ENCODE measurements at regions not wholly inside any gene's neighbourhood (a gene's known extent, or its start where the extent isn't known, plus 50 kb on each side); places are given as distances from the start of the nearest gene placed in this dataset.

DNA sequence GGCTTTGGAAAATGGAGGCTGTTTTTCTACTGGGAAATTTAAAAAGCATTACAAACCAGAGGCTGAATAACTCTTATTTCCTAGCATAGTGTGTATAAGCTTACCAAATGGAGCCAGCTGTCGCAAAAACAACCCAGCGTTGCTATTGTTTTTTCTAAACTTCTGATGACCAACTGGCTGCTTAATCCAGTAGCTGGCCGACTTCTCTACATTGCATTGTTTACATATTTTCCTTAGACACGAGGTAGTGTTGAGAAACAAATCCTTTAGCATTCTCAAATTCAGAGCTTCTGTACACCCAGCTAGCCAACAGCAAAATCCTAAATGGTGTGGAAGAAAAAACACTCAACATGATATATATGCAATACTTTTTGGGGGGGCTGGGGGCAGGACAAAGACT lies 161.0 kb upstream of the ADAMTS9 start:
- H3K27ac Mint-ChIP-seq (ENCODE audit: unreplicated experiment): no peak overlapping the region
- no peaks in the 10 kb centered on the region for H3K9me3 Mint-ChIP-seq (ENCODE audit: unreplicated experiment)
- H3K4me1 Mint-ChIP-seq (ENCODE audit: unreplicated experiment): no peaks in the 10 kb centered on the region
- H3K4me3 Mint-ChIP-seq (ENCODE audit: unreplicated experiment): no peak overlapping the region
- TF ChIP-seq, protein P1, sequence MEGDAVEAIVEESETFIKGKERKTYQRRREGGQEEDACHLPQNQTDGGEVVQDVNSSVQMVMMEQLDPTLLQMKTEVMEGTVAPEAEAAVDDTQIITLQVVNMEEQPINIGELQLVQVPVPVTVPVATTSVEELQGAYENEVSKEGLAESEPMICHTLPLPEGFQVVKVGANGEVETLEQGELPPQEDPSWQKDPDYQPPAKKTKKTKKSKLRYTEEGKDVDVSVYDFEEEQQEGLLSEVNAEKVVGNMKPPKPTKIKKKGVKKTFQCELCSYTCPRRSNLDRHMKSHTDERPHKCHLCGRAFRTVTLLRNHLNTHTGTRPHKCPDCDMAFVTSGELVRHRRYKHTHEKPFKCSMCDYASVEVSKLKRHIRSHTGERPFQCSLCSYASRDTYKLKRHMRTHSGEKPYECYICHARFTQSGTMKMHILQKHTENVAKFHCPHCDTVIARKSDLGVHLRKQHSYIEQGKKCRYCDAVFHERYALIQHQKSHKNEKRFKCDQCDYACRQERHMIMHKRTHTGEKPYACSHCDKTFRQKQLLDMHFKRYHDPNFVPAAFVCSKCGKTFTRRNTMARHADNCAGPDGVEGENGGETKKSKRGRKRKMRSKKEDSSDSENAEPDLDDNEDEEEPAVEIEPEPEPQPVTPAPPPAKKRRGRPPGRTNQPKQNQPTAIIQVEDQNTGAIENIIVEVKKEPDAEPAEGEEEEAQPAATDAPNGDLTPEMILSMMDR (IDR thresholded peaks at IDR 0.05; ENCODE audit: unreplicated experiment): no peak
- no peaks in the 10 kb centered on the region for H3K36me3 Mint-ChIP-seq (ENCODE audit: low read depth, unreplicated experiment)
- DNase-seq (ENCODE audit: low spot score): no peak
- peaks cover 3% of the 10 kb centered on the region for H3K27me3 Mint-ChIP-seq (ENCODE audit: unreplicated experiment)

DNA sequence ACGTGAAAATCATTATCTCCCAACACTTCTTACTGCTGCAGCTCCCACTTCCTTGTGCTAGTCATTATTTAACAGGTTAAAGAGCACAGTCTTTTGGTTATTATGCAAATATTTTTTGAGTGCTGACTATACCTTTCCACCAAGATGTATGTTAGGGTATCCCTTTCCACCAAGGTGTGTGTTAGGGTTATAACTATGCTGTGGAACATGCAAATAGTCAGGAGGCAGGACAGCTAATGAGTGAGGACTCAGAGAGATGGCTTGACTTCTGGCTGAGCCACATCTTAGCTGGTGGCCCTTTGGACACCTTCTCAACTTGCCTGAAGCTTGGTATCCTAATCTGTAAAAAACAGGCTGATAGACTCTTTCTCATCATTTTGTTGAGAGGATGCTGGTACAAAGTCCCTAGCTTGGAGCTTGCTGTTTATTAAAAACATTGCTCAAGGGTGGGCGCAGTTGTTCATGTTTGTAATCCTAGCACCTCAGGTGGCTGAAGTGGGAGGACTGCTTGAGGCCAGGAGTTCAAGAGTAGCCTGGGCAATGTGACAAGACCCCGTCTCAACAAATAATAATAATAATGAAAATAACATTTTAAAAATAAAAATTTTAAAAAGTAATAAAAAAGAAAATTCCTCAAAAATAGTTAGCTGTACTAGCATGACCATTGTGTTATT lies 160.5 kb upstream of the ADAMTS9 start:
- H3K27ac Mint-ChIP-seq (ENCODE audit: unreplicated experiment): no peak overlapping the region
- no peak overlapping the region for H3K4me3 Mint-ChIP-seq (ENCODE audit: unreplicated experiment)
- DNase-seq (ENCODE audit: low spot score): no peak
- TF ChIP-seq, protein P1 (IDR thresholded peaks at IDR 0.05; ENCODE audit: unreplicated experiment): no peak
- peaks cover 3% of the 10 kb centered on the region for H3K27me3 Mint-ChIP-seq (ENCODE audit: unreplicated experiment)
- no peaks in the 10 kb centered on the region for H3K9me3 Mint-ChIP-seq (ENCODE audit: unreplicated experiment)
- no peaks in the 10 kb centered on the region for H3K36me3 Mint-ChIP-seq (ENCODE audit: low read depth, unreplicated experiment)
- H3K4me1 Mint-ChIP-seq (ENCODE audit: unreplicated experiment): no peaks in the 10 kb centered on the region

GRCh38 chr3:64844558-64844957 lies 156.8 kb upstream of the ADAMTS9 start:
- DNase-seq (ENCODE audit: low spot score): no peak
- TF ChIP-seq, protein P1 (IDR thresholded peaks at IDR 0.05; ENCODE audit: unreplicated experiment): no peak
- no peaks in the 10 kb centered on the region for H3K4me1 Mint-ChIP-seq (ENCODE audit: unreplicated experiment)
- no peak overlapping the region for H3K27ac Mint-ChIP-seq (ENCODE audit: unreplicated experiment)
- H3K36me3 Mint-ChIP-seq (ENCODE audit: low read depth, unreplicated experiment): no peaks in the 10 kb centered on the region
- H3K9me3 Mint-ChIP-seq (ENCODE audit: unreplicated experiment): no peaks in the 10 kb centered on the region
- H3K4me3 Mint-ChIP-seq (ENCODE audit: unreplicated experiment): no peak overlapping the region
- peaks cover 3% of the 10 kb centered on the region for H3K27me3 Mint-ChIP-seq (ENCODE audit: unreplicated experiment)

DNA sequence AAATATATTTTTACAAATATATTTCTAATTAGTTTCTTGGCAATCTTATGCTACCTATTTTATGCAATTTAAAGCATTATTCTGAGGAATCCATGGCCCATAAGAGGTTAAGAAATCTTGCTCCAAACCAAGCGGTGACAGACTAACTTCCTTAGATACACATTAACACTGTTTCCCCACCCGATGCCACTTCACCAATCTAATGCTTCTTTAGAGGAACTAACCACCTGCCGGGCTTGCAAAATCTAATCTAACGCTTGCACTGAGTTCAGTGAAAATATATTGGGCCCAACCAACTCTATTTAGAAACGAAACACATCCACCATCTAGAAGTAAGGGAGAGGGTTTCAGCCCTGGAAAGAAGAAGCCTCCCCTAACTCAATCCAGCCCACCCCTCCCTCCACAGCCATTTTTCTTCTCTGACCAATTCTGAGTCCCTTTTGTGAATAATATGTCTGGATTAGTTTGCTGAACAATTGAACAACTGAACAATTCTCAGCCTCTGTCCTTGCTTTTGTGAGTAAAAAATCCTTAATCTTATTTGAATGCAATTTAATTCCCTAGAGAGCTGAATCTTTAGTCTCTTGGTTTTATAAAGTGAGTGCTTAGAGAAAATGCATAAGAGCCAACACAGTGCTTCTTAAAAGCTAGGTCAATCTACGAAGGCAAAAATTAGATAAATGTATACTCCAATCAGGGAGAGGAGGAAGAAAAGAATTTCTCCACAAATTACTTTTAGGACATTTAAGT lies 150.4 kb upstream of the ADAMTS9 start:
- H3K27me3 Mint-ChIP-seq (ENCODE audit: unreplicated experiment): no peaks in the 10 kb centered on the region
- H3K27ac Mint-ChIP-seq (ENCODE audit: unreplicated experiment): no peak overlapping the region
- no peak overlapping the region for H3K4me3 Mint-ChIP-seq (ENCODE audit: unreplicated experiment)
- DNase-seq (ENCODE audit: low spot score): no peak
- no peaks in the 10 kb centered on the region for H3K9me3 Mint-ChIP-seq (ENCODE audit: unreplicated experiment)
- peaks cover 2% of the 10 kb centered on the region for H3K4me1 Mint-ChIP-seq (ENCODE audit: unreplicated experiment)
- TF ChIP-seq, protein P1 (IDR thresholded peaks at IDR 0.05; ENCODE audit: unreplicated experiment): no peak
- no peaks in the 10 kb centered on the region for H3K36me3 Mint-ChIP-seq (ENCODE audit: low read depth, unreplicated experiment)

DNA sequence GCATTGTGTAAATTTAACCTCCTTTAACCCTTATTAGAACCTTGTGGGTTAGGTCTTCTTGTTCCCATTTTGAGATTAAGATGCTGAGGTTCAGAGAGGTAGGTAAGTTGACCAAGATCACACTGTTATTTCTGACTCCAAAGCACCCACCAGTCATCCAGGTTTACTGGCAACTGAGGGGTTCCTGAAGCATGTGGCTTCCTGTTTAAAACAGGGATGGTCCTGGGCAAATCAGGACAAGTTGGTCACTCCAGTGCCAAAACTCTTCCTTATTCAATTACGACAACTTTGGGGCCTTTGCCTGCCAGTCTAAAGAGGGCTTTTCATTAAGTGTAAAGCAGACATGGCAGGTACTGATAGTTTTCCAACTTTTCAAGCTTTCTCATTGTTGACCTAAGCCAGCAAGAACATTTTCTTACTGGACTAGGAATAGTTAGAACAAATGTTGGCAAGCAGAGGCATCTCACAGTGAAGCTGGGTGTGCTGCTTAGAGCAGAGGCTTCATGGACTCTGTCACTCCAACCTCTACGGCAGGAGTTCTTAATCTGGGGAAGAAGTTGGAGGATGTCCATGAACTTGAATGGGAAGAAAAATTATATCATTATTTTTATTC lies 149.4 kb upstream of the ADAMTS9 start:
- TF ChIP-seq, protein P1 (IDR thresholded peaks at IDR 0.05; ENCODE audit: unreplicated experiment): no peak
- no peaks in the 10 kb centered on the region for H3K36me3 Mint-ChIP-seq (ENCODE audit: low read depth, unreplicated experiment)
- peaks cover 2% of the 10 kb centered on the region for H3K4me1 Mint-ChIP-seq (ENCODE audit: unreplicated experiment)
- DNase-seq (ENCODE audit: low spot score): no peak
- no peaks in the 10 kb centered on the region for H3K27me3 Mint-ChIP-seq (ENCODE audit: unreplicated experiment)
- no peaks in the 10 kb centered on the region for H3K9me3 Mint-ChIP-seq (ENCODE audit: unreplicated experiment)
- no peak overlapping the region for H3K27ac Mint-ChIP-seq (ENCODE audit: unreplicated experiment)
- H3K4me3 Mint-ChIP-seq (ENCODE audit: unreplicated experiment): no peak overlapping the region

Measured in endothelial cell (in vitro differentiated cells).